ENCODE measurements at regions not wholly inside any gene's neighbourhood (a gene's known extent, or its start where the extent isn't known, plus 50 kb on each side); places are given as distances from the start of the nearest gene placed in this dataset.
"Not testable (repeated sequence)": the region's sequence is repeated elsewhere in the genome, so short reads cannot be mapped to it uniquely, and the experiment has no call there.

GRCh38 chr10:26621243-26621888 lies 76.1 kb upstream of the PDSS1 start:
- no peak overlapping the region for H3K27ac ChIP-seq (ENCODE audit: low read depth, low read length)
- no peaks in the 10 kb centered on the region for H3K9me3 ChIP-seq (ENCODE audit: control insufficient read depth in 1 of 2, low read length in 2 of 2)
- no peak overlapping the region for H3K4me3 ChIP-seq (ENCODE audit: low read depth in 1 of 2, low read length in 2 of 2)
- peak overlapping the region in 1 of 2 donors; percentile 41 for H3K9ac ChIP-seq (ENCODE audit: low read depth in 1 of 2, low read length in 2 of 2)
- no peaks in the 10 kb centered on the region for H3K36me3 ChIP-seq (ENCODE audit: control insufficient read depth in 1 of 2, insufficient read depth in 2 of 2, low read length in 2 of 2)
- no peaks in the 10 kb centered on the region for H3K27me3 ChIP-seq (ENCODE audit: control insufficient read depth in 1 of 2, insufficient read depth in 2 of 2, low read length in 2 of 2)
- peaks cover 0 to 9% of the 10 kb centered on the region in 2 donors for H3K4me1 ChIP-seq (ENCODE audit: control insufficient read depth in 1 of 2, insufficient read depth in 2 of 2, low read length in 2 of 2)

- H3K9me3 ChIP-seq (ENCODE audit: control insufficient read depth in 1 of 2, low read length in 2 of 2), result no peaks in the 10 kb centered on the region
- H3K4me3 ChIP-seq (ENCODE audit: low read depth in 1 of 2, low read length in 2 of 2), result peak overlapping the region; percentile 62 to 64
- peak overlapping the region in 1 of 2 donors; percentile 41 for H3K9ac ChIP-seq (ENCODE audit: low read depth in 1 of 2, low read length in 2 of 2)
- H3K4me1 ChIP-seq (ENCODE audit: control insufficient read depth in 1 of 2, insufficient read depth in 2 of 2, low read length in 2 of 2), result peaks cover 0 to 9% of the 10 kb centered on the region in 2 donors
- H3K27ac ChIP-seq (ENCODE audit: low read depth, low read length), result peak overlapping the region; percentile 75
- H3K27me3 ChIP-seq (ENCODE audit: control insufficient read depth in 1 of 2, insufficient read depth in 2 of 2, low read length in 2 of 2), result no peaks in the 10 kb centered on the region
- H3K36me3 ChIP-seq (ENCODE audit: control insufficient read depth in 1 of 2, insufficient read depth in 2 of 2, low read length in 2 of 2), result no peaks in the 10 kb centered on the region
Measured at GRCh38 chr10:26621889-26622711, 75.4 kb upstream of the PDSS1 start.

GRCh38 chr10:26622891-26623290 lies 74.6 kb upstream of the PDSS1 start:
- Histone ChIP-seq H3K36me3 (ENCODE audit: control insufficient read depth in 1 of 2, insufficient read depth in 2 of 2, low read length in 2 of 2) (no peaks in the 10 kb centered on the region), H3K4me1 (ENCODE audit: control insufficient read depth in 1 of 2, insufficient read depth in 2 of 2, low read length in 2 of 2) (peaks cover 0 to 9% of the 10 kb centered on the region in 2 donors), H3K9ac (ENCODE audit: low read depth in 1 of 2, low read length in 2 of 2) (no peak overlapping the region), H3K27ac (ENCODE audit: low read depth, low read length) (no peak overlapping the region), H3K9me3 (ENCODE audit: control insufficient read depth in 1 of 2, low read length in 2 of 2) (no peaks in the 10 kb centered on the region), H3K4me3 (ENCODE audit: low read depth in 1 of 2, low read length in 2 of 2) (peak overlapping the region in 1 of 2 donors; percentile 62), H3K27me3 (ENCODE audit: control insufficient read depth in 1 of 2, insufficient read depth in 2 of 2, low read length in 2 of 2) (no peaks in the 10 kb centered on the region)

GRCh38 chr10:26624006-26624405 lies 73.5 kb upstream of the PDSS1 start:
- no peak overlapping the region for H3K9ac ChIP-seq (ENCODE audit: low read depth in 1 of 2, low read length in 2 of 2)
- peaks cover 0 to 9% of the 10 kb centered on the region in 2 donors for H3K4me1 ChIP-seq (ENCODE audit: control insufficient read depth in 1 of 2, insufficient read depth in 2 of 2, low read length in 2 of 2)
- no peak overlapping the region for H3K4me3 ChIP-seq (ENCODE audit: low read depth in 1 of 2, low read length in 2 of 2)
- H3K36me3 ChIP-seq (ENCODE audit: control insufficient read depth in 1 of 2, insufficient read depth in 2 of 2, low read length in 2 of 2), result no peaks in the 10 kb centered on the region
- no peaks in the 10 kb centered on the region for H3K27me3 ChIP-seq (ENCODE audit: control insufficient read depth in 1 of 2, insufficient read depth in 2 of 2, low read length in 2 of 2)
- H3K27ac ChIP-seq (ENCODE audit: low read depth, low read length), result no peak overlapping the region
- no peaks in the 10 kb centered on the region for H3K9me3 ChIP-seq (ENCODE audit: control insufficient read depth in 1 of 2, low read length in 2 of 2)

GRCh38 chr10:26626066-26626465 lies 71.4 kb upstream of the PDSS1 start:
- H3K27me3 ChIP-seq (ENCODE audit: control insufficient read depth in 1 of 2, insufficient read depth in 2 of 2, low read length in 2 of 2), result no peaks in the 10 kb centered on the region
- no peaks in the 10 kb centered on the region for H3K36me3 ChIP-seq (ENCODE audit: control insufficient read depth in 1 of 2, insufficient read depth in 2 of 2, low read length in 2 of 2)
- no peak overlapping the region for H3K27ac ChIP-seq (ENCODE audit: low read depth, low read length)
- H3K4me1 ChIP-seq (ENCODE audit: control insufficient read depth in 1 of 2, insufficient read depth in 2 of 2, low read length in 2 of 2), result peaks cover 0 to 4% of the 10 kb centered on the region in 2 donors
- H3K4me3 ChIP-seq (ENCODE audit: low read depth in 1 of 2, low read length in 2 of 2), result no peak overlapping the region
- H3K9me3 ChIP-seq (ENCODE audit: control insufficient read depth in 1 of 2, low read length in 2 of 2), result no peaks in the 10 kb centered on the region
- H3K9ac ChIP-seq (ENCODE audit: low read depth in 1 of 2, low read length in 2 of 2), result no peak overlapping the region

GRCh38 chr10:26627324-26627723 lies 70.2 kb upstream of the PDSS1 start:
- H3K27me3 ChIP-seq (ENCODE audit: control insufficient read depth in 1 of 2, insufficient read depth in 2 of 2, low read length in 2 of 2), result no peaks in the 10 kb centered on the region
- no peaks in the 10 kb centered on the region for H3K4me1 ChIP-seq (ENCODE audit: control insufficient read depth in 1 of 2, insufficient read depth in 2 of 2, low read length in 2 of 2)
- no peaks in the 10 kb centered on the region for H3K36me3 ChIP-seq (ENCODE audit: control insufficient read depth in 1 of 2, insufficient read depth in 2 of 2, low read length in 2 of 2)
- H3K9ac ChIP-seq (ENCODE audit: low read depth in 1 of 2, low read length in 2 of 2), result no peak overlapping the region
- no peak overlapping the region for H3K27ac ChIP-seq (ENCODE audit: low read depth, low read length)
- H3K4me3 ChIP-seq (ENCODE audit: low read depth in 1 of 2, low read length in 2 of 2), result no peak overlapping the region
- no peaks in the 10 kb centered on the region for H3K9me3 ChIP-seq (ENCODE audit: control insufficient read depth in 1 of 2, low read length in 2 of 2)

GRCh38 chr10:26628395-26628794 lies 69.1 kb upstream of the PDSS1 start:
- Histone ChIP-seq H3K4me1 (ENCODE audit: control insufficient read depth in 1 of 2, insufficient read depth in 2 of 2, low read length in 2 of 2) (no peaks in the 10 kb centered on the region), H3K27me3 (ENCODE audit: control insufficient read depth in 1 of 2, insufficient read depth in 2 of 2, low read length in 2 of 2) (no peaks in the 10 kb centered on the region), H3K36me3 (ENCODE audit: control insufficient read depth in 1 of 2, insufficient read depth in 2 of 2, low read length in 2 of 2) (no peaks in the 10 kb centered on the region), H3K9ac (ENCODE audit: low read depth in 1 of 2, low read length in 2 of 2) (no peak overlapping the region), H3K4me3 (ENCODE audit: low read depth in 1 of 2, low read length in 2 of 2) (no peak overlapping the region), H3K9me3 (ENCODE audit: control insufficient read depth in 1 of 2, low read length in 2 of 2) (no peaks in the 10 kb centered on the region), H3K27ac (ENCODE audit: low read depth, low read length) (no peak overlapping the region)

- not testable (repeated sequence) for H3K36me3 ChIP-seq (ENCODE audit: control insufficient read depth in 1 of 2, insufficient read depth in 2 of 2, low read length in 2 of 2); H3K4me1 ChIP-seq (ENCODE audit: control insufficient read depth in 1 of 2, insufficient read depth in 2 of 2, low read length in 2 of 2); H3K27ac ChIP-seq (ENCODE audit: low read depth, low read length); H3K9ac ChIP-seq (ENCODE audit: low read depth in 1 of 2, low read length in 2 of 2); H3K27me3 ChIP-seq (ENCODE audit: control insufficient read depth in 1 of 2, insufficient read depth in 2 of 2, low read length in 2 of 2); H3K9me3 ChIP-seq (ENCODE audit: control insufficient read depth in 1 of 2, low read length in 2 of 2); H3K4me3 ChIP-seq (ENCODE audit: low read depth in 1 of 2, low read length in 2 of 2)
Measured at GRCh38 chr10:26632171-26632570, 65.3 kb upstream of the PDSS1 start.

- H3K27ac ChIP-seq (ENCODE audit: low read depth, low read length); H3K4me1 ChIP-seq (ENCODE audit: control insufficient read depth in 1 of 2, insufficient read depth in 2 of 2, low read length in 2 of 2); H3K9ac ChIP-seq (ENCODE audit: low read depth in 1 of 2, low read length in 2 of 2); H3K27me3 ChIP-seq (ENCODE audit: control insufficient read depth in 1 of 2, insufficient read depth in 2 of 2, low read length in 2 of 2); H3K4me3 ChIP-seq (ENCODE audit: low read depth in 1 of 2, low read length in 2 of 2); H3K36me3 ChIP-seq (ENCODE audit: control insufficient read depth in 1 of 2, insufficient read depth in 2 of 2, low read length in 2 of 2); H3K9me3 ChIP-seq (ENCODE audit: control insufficient read depth in 1 of 2, low read length in 2 of 2): not testable (repeated sequence)
Measured at GRCh38 chr10:26634111-26634510, 63.4 kb upstream of the PDSS1 start.

GRCh38 chr10:26637521-26638275 lies 59.8 kb upstream of the PDSS1 start:
- Histone ChIP-seq H3K4me1 (ENCODE audit: control insufficient read depth in 1 of 2, insufficient read depth in 2 of 2, low read length in 2 of 2) (no peaks in the 10 kb centered on the region), H3K4me3 (ENCODE audit: low read depth in 1 of 2, low read length in 2 of 2) (no peak overlapping the region), H3K36me3 (ENCODE audit: control insufficient read depth in 1 of 2, insufficient read depth in 2 of 2, low read length in 2 of 2) (no peaks in the 10 kb centered on the region), H3K27me3 (ENCODE audit: control insufficient read depth in 1 of 2, insufficient read depth in 2 of 2, low read length in 2 of 2) (no peaks in the 10 kb centered on the region), H3K9ac (ENCODE audit: low read depth in 1 of 2, low read length in 2 of 2) (no peak overlapping the region), H3K27ac (ENCODE audit: low read depth, low read length) (no peak overlapping the region), H3K9me3 (ENCODE audit: control insufficient read depth in 1 of 2, low read length in 2 of 2) (no peaks in the 10 kb centered on the region)
